K562 (cell line): ENCODE measurements at regions not wholly inside any gene's neighbourhood (a gene's known extent, or its start where the extent isn't known, plus 50 kb on each side); places are given as distances from the start of the nearest gene placed in this dataset.

Experiments used
- BDP1 ChIP-seq: IDR thresholded peaks from 3 replicates; pipeline ENCODE4 v1.6.1; 2011; ENCODE audit not compliant: insufficient read length, insufficient read depth
- CHD1 ChIP-seq: fragments of 200-600 bp; sonication (generic); IDR thresholded peaks from one replicate; pipeline ENCODE4 v1.6.1; 2012; ENCODE audit warnings: mild to moderate bottlenecking, moderate library complexity, low read length, inconsistent platforms
- CHD4 ChIP-seq: fragments of 200-600 bp; sonication (generic); IDR thresholded peaks from 3 replicates; pipeline ENCODE4 v1.6.1; 2012; ENCODE audit warnings: low read depth, mild to moderate bottlenecking, mixed read lengths, low read length, inconsistent platforms; ENCODE audit not compliant: insufficient read depth, insufficient replicate concordance, poor library complexity, severe bottlenecking
- EP300 ChIP-seq: IDR thresholded peaks from 2 replicates; pipeline ENCODE4 v1.6.1; 2012; ENCODE audit warnings: low read length, improper control_type of control experiment
- EZH2 ChIP-seq: IDR thresholded peaks from 2 replicates; pipeline ENCODE4 v1.6.1; 2012; ENCODE audit warnings: low read depth, mild to moderate bottlenecking, inconsistent platforms, low read length, borderline replicate concordance
- FOSL1 ChIP-seq: fragments of 200-800 bp; sonication (Bioruptor generic); conservative IDR thresholded peaks from 2 replicates; pipeline ENCODE4 v1.6.1; 2016; ENCODE audit warnings: missing genetic modification characterization, missing compliant biosample characterization
- HNRNPK ChIP-seq: fragments of 200-400 bp; formaldehyde crosslinking; IDR thresholded peaks from one replicate; pipeline ENCODE4 v1.6.1; 2018; ENCODE audit warnings: mild to moderate bottlenecking, low read depth, low read length; ENCODE audit not compliant: poor library complexity, severe bottlenecking
- PHB ChIP-seq: fragments of 250-450 bp; sonication (Bioruptor Pico); IDR thresholded peaks from 2 replicates; pipeline ENCODE4 v1.5.0; 2021
- SMAD1 ChIP-seq: fragments of 150-350 bp; IDR thresholded peaks from 2 replicates; pipeline ENCODE4 v1.6.1; 2014; ENCODE audit warnings: low read length, low read depth; ENCODE audit not compliant: partially characterized antibody
- TF ChIP-seq, protein P1 (sequence below), 3 experiments: IDR thresholded peaks in 2 of 3; conservative IDR thresholded peaks in 1 of 3; 2 replicates each; pipeline ENCODE4 v1.5.1; 2011 to 2012; ENCODE audit warnings: low read length in 3 of 3, mild to moderate bottlenecking in 3 of 3, control low read depth in 2 of 3, improper control_type of control experiment in 1 of 3, inconsistent platforms in 1 of 3, low read depth in 1 of 3, mixed read lengths in 1 of 3, moderate library complexity in 1 of 3; ENCODE audit not compliant: insufficient read depth in 2 of 3

DNA sequence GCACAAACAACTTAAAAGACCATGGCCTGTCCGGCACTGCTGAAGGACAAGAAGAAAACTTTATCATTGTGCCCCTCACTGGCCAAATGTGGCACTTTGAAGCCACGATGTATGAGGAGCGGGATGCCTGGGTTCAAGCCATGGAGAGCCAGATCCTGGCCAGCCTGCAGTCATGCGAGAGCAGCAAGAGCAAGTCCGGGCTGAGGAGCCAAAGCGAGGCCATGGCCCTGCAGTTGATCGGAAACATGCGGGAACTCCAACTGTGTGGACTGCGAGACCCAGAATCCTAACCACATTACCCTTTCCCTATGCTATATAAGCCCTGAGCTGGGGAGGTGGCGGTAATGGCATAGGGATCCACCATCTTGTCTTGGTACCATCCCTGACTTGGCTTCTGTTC, 497.9 kb downstream of the ANXA1 start:
- TF ChIP-seq, protein P1, sequence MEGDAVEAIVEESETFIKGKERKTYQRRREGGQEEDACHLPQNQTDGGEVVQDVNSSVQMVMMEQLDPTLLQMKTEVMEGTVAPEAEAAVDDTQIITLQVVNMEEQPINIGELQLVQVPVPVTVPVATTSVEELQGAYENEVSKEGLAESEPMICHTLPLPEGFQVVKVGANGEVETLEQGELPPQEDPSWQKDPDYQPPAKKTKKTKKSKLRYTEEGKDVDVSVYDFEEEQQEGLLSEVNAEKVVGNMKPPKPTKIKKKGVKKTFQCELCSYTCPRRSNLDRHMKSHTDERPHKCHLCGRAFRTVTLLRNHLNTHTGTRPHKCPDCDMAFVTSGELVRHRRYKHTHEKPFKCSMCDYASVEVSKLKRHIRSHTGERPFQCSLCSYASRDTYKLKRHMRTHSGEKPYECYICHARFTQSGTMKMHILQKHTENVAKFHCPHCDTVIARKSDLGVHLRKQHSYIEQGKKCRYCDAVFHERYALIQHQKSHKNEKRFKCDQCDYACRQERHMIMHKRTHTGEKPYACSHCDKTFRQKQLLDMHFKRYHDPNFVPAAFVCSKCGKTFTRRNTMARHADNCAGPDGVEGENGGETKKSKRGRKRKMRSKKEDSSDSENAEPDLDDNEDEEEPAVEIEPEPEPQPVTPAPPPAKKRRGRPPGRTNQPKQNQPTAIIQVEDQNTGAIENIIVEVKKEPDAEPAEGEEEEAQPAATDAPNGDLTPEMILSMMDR (IDR thresholded peaks at IDR 0.05 in 2 of 3, conservative IDR thresholded peaks at IDR 0.05 in 1 of 3; ENCODE audit: insufficient read depth in 2 of 3, low read depth in 1 of 3, low read length in 3 of 3) = no peak
- TF ChIP-seq FOSL1 (tag) (no peak), HNRNPK (no peak), CHD4 (no peak), SMAD1 (no peak), PHB (CRISPR knock-in tag) (no peak), BDP1 (no peak), EP300 (no peak), CHD1 (no peak), EZH2 (no peak)
